ENCODE measurements at regions not wholly inside any gene's neighbourhood (a gene's known extent, or its start where the extent isn't known, plus 50 kb on each side); places are given as distances from the start of the nearest gene placed in this dataset.

GRCh38 chr3:140748-141330 is 55.7 kb upstream of the CHL1 start:
- DNase-seq: no peak

Measured in DMS79 treated with DMSO at 0.1 percent for 48 hours (cell line).